ENCODE measurements at regions not wholly inside any gene's neighbourhood (a gene's known extent, or its start where the extent isn't known, plus 50 kb on each side); places are given as distances from the start of the nearest gene placed in this dataset.

- TF ChIP-seq RXRA (IDR thresholded peaks at IDR 0.05; ENCODE audit: insufficient read depth, low read depth, low read length) (no peak), EZH2 (IDR thresholded peaks at IDR 0.05; ENCODE audit: low read depth, low read length, severe bottlenecking) (no peak), CTCF (IDR thresholded peaks at IDR 0.05; ENCODE audit: control extremely low read depth in 1 of 3, insufficient read depth in 1 of 3, low read depth in 1 of 3, low read length in 3 of 3) (no peak), KDM5A (IDR thresholded peaks at IDR 0.05; ENCODE audit: low read length) (no peak), RFX5 (IDR thresholded peaks at IDR 0.05; ENCODE audit: borderline replicate concordance, low read depth, low read length) (no peak), GABPA (IDR thresholded peaks at IDR 0.05; ENCODE audit: borderline replicate concordance, insufficient read depth, low read length) (no peak)
Observed at GRCh38 chr4:81946996-81947395, 426.8 kb downstream of the HNRNPD start.

Data from H1 (cell line).